H1 (cell line): ENCODE measurements at regions not wholly inside any gene's neighbourhood (a gene's known extent, or its start where the extent isn't known, plus 50 kb on each side); places are given as distances from the start of the nearest gene placed in this dataset.

ENCODE experiments used
- CTCF ChIA-PET: fragments of 300-600 bp; sonication (Branson Sonifier 250); formaldehyde crosslinking; loops from one replicate; lab custom pipeline; 2021; ENCODE audit not compliant: partially characterized antibody; lab: Charles Lee
- POLR2A ChIA-PET: fragments of 300-600 bp; sonication (Branson Sonifier 250); formaldehyde crosslinking; loops from one replicate; lab custom pipeline; 2021; ENCODE audit warnings: inconsistent platforms; ENCODE audit not compliant: partially characterized antibody; lab: Charles Lee
- DNase-seq, 2 experiments: peaks; one replicate each; pipeline versions ENCODE4 v3.0.0 to v3.0.0-alpha.2; 2010 to 2022; ENCODE audit warnings: low spot score in 2 of 2, low read depth in 1 of 2, mixed read lengths in 1 of 2
- FAIRE-seq: peaks from 2 replicates; lab custom pipeline; 2011; peaks lifted over from hg19 to GRCh38; lab: Jason Lieb, UNC
- H2AFZ ChIP-seq: 2 replicates; pipeline ENCODE4 v1.8.1; 2012; ENCODE audit warnings: low read length, inconsistent platforms
- H2AK5ac ChIP-seq: 2 replicates; pipeline ENCODE4 v1.6.1; 2013; ENCODE audit warnings: low read depth, low read length
- H2BK120ac ChIP-seq: replicated peaks from 2 replicates; pipeline ENCODE3; 2013; ENCODE audit warnings: low read depth, low read length, inconsistent platforms
- H2BK12ac ChIP-seq: 2 replicates; pipeline ENCODE4 v1.6.1; 2013; ENCODE audit warnings: low read depth, low read length
- H2BK15ac ChIP-seq: 2 replicates; pipeline ENCODE4 v1.6.1; 2013; ENCODE audit warnings: low read length
- H2BK20ac ChIP-seq: 2 replicates; pipeline ENCODE4 v1.6.1; 2013; ENCODE audit warnings: low read length
- H2BK5ac ChIP-seq: 2 replicates; pipeline ENCODE4 v1.6.1; 2013; ENCODE audit warnings: low read depth, low read length
- H3K14ac ChIP-seq: 2 replicates; pipeline ENCODE4 v1.6.1; 2013; ENCODE audit warnings: inconsistent platforms; ENCODE audit not compliant: insufficient read length
- H3K18ac ChIP-seq: 2 replicates; pipeline ENCODE4 v1.6.1; 2013; ENCODE audit warnings: low read length; ENCODE audit errors: extremely low read depth
- H3K23ac ChIP-seq: 2 replicates; pipeline ENCODE4 v1.6.1; 2013; ENCODE audit warnings: inconsistent platforms; ENCODE audit not compliant: insufficient read length
- H3K23me2 ChIP-seq: 2 replicates; pipeline ENCODE4 v1.6.1; 2013; ENCODE audit warnings: low read depth, low read length
- H3K27ac ChIP-seq: 2 replicates; pipeline ENCODE4 v1.6.1; 2011; ENCODE audit warnings: low read depth, low read length, inconsistent platforms
- H3K27me3 ChIP-seq, 4 experiments: replicated peaks in 1 of 4; 1 replicate in 1 of 4; 2 replicates in 3 of 4; pipeline versions ENCODE4 v1.6.1 to v1.8.1; 2011 to 2013; ENCODE audit warnings: low read length in 3 of 4, mild to moderate bottlenecking in 3 of 4, inconsistent platforms in 2 of 4, mixed read lengths in 2 of 4, moderate library complexity in 1 of 4; ENCODE audit not compliant: control insufficient read depth in 3 of 4, insufficient read depth in 3 of 4; ENCODE audit errors: extremely low read depth in 1 of 4
- H3K36me3 ChIP-seq, 4 experiments: 2 replicates each; pipeline versions ENCODE4 v1.6.1 to v1.8.1; 2011 to 2013; ENCODE audit warnings: mild to moderate bottlenecking in 4 of 4, low read length in 3 of 4, moderate library complexity in 2 of 4, control low read depth in 1 of 4, inconsistent platforms in 1 of 4; ENCODE audit not compliant: insufficient read depth in 4 of 4, control insufficient read depth in 2 of 4
- H3K4ac ChIP-seq: replicated peaks from 2 replicates; pipeline ENCODE3; 2013; ENCODE audit warnings: low read length, low read depth, mixed read lengths, inconsistent platforms; ENCODE audit not compliant: insufficient read length
- H3K4me1 ChIP-seq, 4 experiments: replicated peaks in 1 of 4; 1 replicate in 1 of 4; 2 replicates in 3 of 4; pipeline versions ENCODE4 v1.6.1 to v1.8.1; 2011 to 2013; ENCODE audit warnings: low read length in 3 of 4, inconsistent platforms in 2 of 4, mixed read lengths in 1 of 4; ENCODE audit not compliant: insufficient read depth in 4 of 4, control insufficient read depth in 3 of 4
- H3K4me2 ChIP-seq, 2 experiments: 2 replicates each; pipeline versions ENCODE4 v1.6.1 to v1.8.1; 2011 to 2013; ENCODE audit warnings: low read depth in 2 of 2, low read length in 2 of 2, control low read depth in 1 of 2, inconsistent platforms in 1 of 2, mild to moderate bottlenecking in 1 of 2; ENCODE audit not compliant: insufficient read depth in 1 of 2
- H3K4me3 ChIP-seq, 4 experiments: fragments of 200-600, 300-600 bp in 1 of 4; sonication (generic), shearing (Covaris generic), sonication (Bioruptor Twin) in 1 of 4; 2 replicates each; pipeline versions ENCODE4 v1.5.1 to v1.8.1; 2011 to 2016; ENCODE audit warnings: low read length in 4 of 4, low read depth in 3 of 4, control low read depth in 2 of 4, inconsistent platforms in 2 of 4, mild to moderate bottlenecking in 2 of 4, mixed read lengths in 1 of 4, moderate library complexity in 1 of 4; ENCODE audit not compliant: insufficient read depth in 2 of 4; ENCODE audit errors: extremely low read depth in 1 of 4
- H3K56ac ChIP-seq: replicated peaks from 2 replicates; pipeline ENCODE3; 2013; ENCODE audit warnings: low read depth, mild to moderate bottlenecking, mixed read lengths, low read length, inconsistent platforms; ENCODE audit not compliant: insufficient read length
- H3K79me1 ChIP-seq: 2 replicates; pipeline ENCODE4 v1.6.1; 2013; ENCODE audit warnings: low read depth, low read length, control low read depth
- H3K79me2 ChIP-seq, 2 experiments: 2 replicates each; pipeline versions ENCODE4 v1.6.1 to v1.8.1; 2012 to 2013; ENCODE audit warnings: low read length in 2 of 2, mild to moderate bottlenecking in 2 of 2, inconsistent platforms in 1 of 2; ENCODE audit not compliant: insufficient read depth in 2 of 2, control insufficient read depth in 1 of 2
- H3K9ac ChIP-seq, 4 experiments: replicated peaks in 1 of 4; 1 replicate in 1 of 4; 2 replicates in 3 of 4; pipeline versions ENCODE4 v1.6.1 to v1.8.1; 2011 to 2013; ENCODE audit warnings: low read depth in 3 of 4, low read length in 3 of 4, control low read depth in 2 of 4, mild to moderate bottlenecking in 2 of 4, moderate library complexity in 2 of 4, inconsistent platforms in 1 of 4; ENCODE audit errors: extremely low read depth in 1 of 4
- H3K9me3 ChIP-seq, 2 experiments: 2 replicates each; pipeline versions ENCODE4 v1.6.1 to v1.8.1; 2012 to 2013; ENCODE audit warnings: mild to moderate bottlenecking in 2 of 2, moderate library complexity in 2 of 2, control low read depth in 1 of 2, inconsistent platforms in 1 of 2, low read depth in 1 of 2, low read length in 1 of 2, mixed read lengths in 1 of 2; ENCODE audit not compliant: insufficient read depth in 2 of 2
- H4K20me1 ChIP-seq, 2 experiments: replicated peaks in 1 of 2; 2 replicates each; pipeline versions ENCODE3 to v1.8.1; 2011 to 2013; ENCODE audit warnings: inconsistent platforms in 2 of 2, low read length in 2 of 2, mild to moderate bottlenecking in 1 of 2; ENCODE audit not compliant: insufficient read depth in 2 of 2, control insufficient read depth in 1 of 2
- H4K5ac ChIP-seq: 2 replicates; pipeline ENCODE4 v1.6.1; 2013; ENCODE audit warnings: low read length, low read depth, mixed read lengths, inconsistent platforms; ENCODE audit not compliant: insufficient read length
- H4K8ac ChIP-seq: 2 replicates; pipeline ENCODE4 v1.8.0; 2013; ENCODE audit warnings: mild to moderate bottlenecking, moderate library complexity, low read length, inconsistent platforms; ENCODE audit not compliant: insufficient read depth; ENCODE audit errors: extremely low read depth
- H4K91ac ChIP-seq: replicated peaks from 2 replicates; pipeline ENCODE3; 2013; ENCODE audit warnings: low read length, mixed read lengths, inconsistent platforms; ENCODE audit not compliant: insufficient read length
- BRCA1 ChIP-seq: IDR thresholded peaks from 2 replicates; pipeline ENCODE4 v1.6.1; 2012; ENCODE audit warnings: low read depth, low read length, improper control_type of control experiment
- CBX8 ChIP-seq: fragments of 300-800, 300-1000 bp; sonication (generic); IDR thresholded peaks from 2 replicates; pipeline ENCODE4 v1.7.1; 2016; ENCODE audit warnings: low read depth, low read length, borderline replicate concordance
- HDAC6 ChIP-seq: IDR thresholded peaks from one replicate; pipeline ENCODE4 v1.7.1; 2012; ENCODE audit warnings: low read depth, mild to moderate bottlenecking, inconsistent platforms, low read length, moderate library complexity
- KDM1A ChIP-seq: fragments of 200-600, 300-600 bp; sonication (generic); IDR thresholded peaks from 2 replicates; pipeline ENCODE4 v1.7.1; 2016; ENCODE audit warnings: mild to moderate bottlenecking, low read length, borderline replicate concordance
- POU5F1 ChIP-seq: IDR thresholded peaks from 2 replicates; pipeline ENCODE4 v1.6.1; 2011; ENCODE audit warnings: low read depth, mild to moderate bottlenecking, low read length, moderate library complexity
- SAP30 ChIP-seq: fragments of 300-600 bp; sonication (generic); IDR thresholded peaks from 2 replicates; pipeline ENCODE4 v1.7.1; 2012; ENCODE audit warnings: low read length, moderate library complexity, mild to moderate bottlenecking, inconsistent platforms; ENCODE audit not compliant: insufficient read depth, insufficient replicate concordance
- SP4 ChIP-seq: IDR thresholded peaks from 2 replicates; pipeline ENCODE4 v1.6.1; 2012; ENCODE audit warnings: low read length, inconsistent platforms
- ZNF274 ChIP-seq: IDR thresholded peaks from 2 replicates; pipeline ENCODE4 v1.7.0; 2012; ENCODE audit warnings: low read length, borderline replicate concordance; ENCODE audit errors: extremely low read depth
- WGBS, 2 experiments: shearing (Covaris generic) in 1 of 2; methylation state at CpG; one replicate each; pipeline versions ENCODE4 v1.1.6 to v1.1.7; 2013 to 2015; ENCODE audit warnings: low lambda C conversion rate in 2 of 2, mixed read lengths in 2 of 2, inconsistent platforms in 1 of 2, low coverage in 1 of 2, missing lambda C conversion rate in 1 of 2; ENCODE audit not compliant: insufficient replicate concordance in 2 of 2, insufficient coverage in 1 of 2, insufficient read length in 1 of 2; ENCODE audit errors: extremely low coverage in 1 of 2, missing lambda C conversion rate in 1 of 2; 5-methylcytosine and 5-hydroxymethylcytosine counted together
- TF ChIP-seq, protein P1 (sequence below): IDR thresholded peaks from 2 replicates; pipeline ENCODE4 v1.6.1; 2012; ENCODE audit warnings: low read length, inconsistent platforms

DNA sequence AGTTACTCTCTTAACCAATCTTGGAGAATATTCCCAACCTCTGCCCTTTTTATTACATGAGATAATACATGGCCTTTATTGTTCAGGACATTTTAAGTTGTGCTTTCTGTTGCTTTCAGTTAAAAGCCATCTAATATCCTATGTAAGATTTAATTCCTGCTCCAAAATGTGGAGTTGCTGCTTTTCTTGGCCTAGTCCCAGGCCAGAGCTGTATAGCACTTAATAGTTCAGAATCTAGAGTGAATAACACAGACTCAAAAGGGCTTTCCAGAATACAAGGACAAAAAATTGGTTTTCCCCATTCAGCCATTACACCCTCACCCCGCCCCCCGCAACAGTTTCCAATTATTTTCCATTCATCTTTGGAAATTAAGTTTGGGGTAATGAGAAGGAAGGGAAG lies 144.3 kb upstream of the SMAD1 start:
- Histone ChIP-seq H3K36me3 (no peaks in the 10 kb centered on the region), H3K4me1 (no peaks in the 10 kb centered on the region), H3K4ac (no peak overlapping the region), H3K27me3 (no peaks in the 10 kb centered on the region), H3K4me2 (no peak overlapping the region), H3K23ac (no peak overlapping the region), H2AK5ac (no peak overlapping the region), H4K8ac (no peak overlapping the region), H2BK15ac (no peak overlapping the region), H2BK5ac (no peak overlapping the region), H3K4me3 (no peak overlapping the region), H4K5ac (no peak overlapping the region), H3K18ac (no peak overlapping the region), H2AFZ (no peak overlapping the region), H2BK20ac (no peak overlapping the region), H3K27ac (no peak overlapping the region), H4K91ac (no peak overlapping the region), H2BK12ac (no peak overlapping the region), H3K56ac (no peak overlapping the region), H2BK120ac (no peak overlapping the region), H3K14ac (no peak overlapping the region), H3K79me1 (no peaks in the 10 kb centered on the region), H4K20me1 (no peaks in the 10 kb centered on the region), H3K9ac (no peak overlapping the region), H3K9me3 (no peaks in the 10 kb centered on the region), H3K79me2 (no peaks in the 10 kb centered on the region), H3K23me2 (no peaks in the 10 kb centered on the region)
- FAIRE-seq: no peak
- CTCF ChIA-PET: no interaction called here
- 100% methylated on average over 2 of the region's 2 CpGs; no CpG with 5 or more reads in 1 of the 2 experiments for WGBS, 2 experiments
- no peak for TF ChIP-seq ZNF274
- TF ChIP-seq SAP30: no peak
- TF ChIP-seq HDAC6: no peak
- TF ChIP-seq CBX8: no peak
- no peak for TF ChIP-seq SP4
- no peak for TF ChIP-seq KDM1A
- TF ChIP-seq BRCA1: no peak
- TF ChIP-seq, protein P1, sequence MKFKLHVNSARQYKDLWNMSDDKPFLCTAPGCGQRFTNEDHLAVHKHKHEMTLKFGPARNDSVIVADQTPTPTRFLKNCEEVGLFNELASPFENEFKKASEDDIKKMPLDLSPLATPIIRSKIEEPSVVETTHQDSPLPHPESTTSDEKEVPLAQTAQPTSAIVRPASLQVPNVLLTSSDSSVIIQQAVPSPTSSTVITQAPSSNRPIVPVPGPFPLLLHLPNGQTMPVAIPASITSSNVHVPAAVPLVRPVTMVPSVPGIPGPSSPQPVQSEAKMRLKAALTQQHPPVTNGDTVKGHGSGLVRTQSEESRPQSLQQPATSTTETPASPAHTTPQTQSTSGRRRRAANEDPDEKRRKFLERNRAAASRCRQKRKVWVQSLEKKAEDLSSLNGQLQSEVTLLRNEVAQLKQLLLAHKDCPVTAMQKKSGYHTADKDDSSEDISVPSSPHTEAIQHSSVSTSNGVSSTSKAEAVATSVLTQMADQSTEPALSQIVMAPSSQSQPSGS: no peak
- TF ChIP-seq POU5F1: no peak
- no peak for DNase-seq
- POLR2A ChIA-PET: no interaction called here
